GM12878 (cell line): ENCODE measurements at regions not wholly inside any gene's neighbourhood (a gene's known extent, or its start where the extent isn't known, plus 50 kb on each side); places are given as distances from the start of the nearest gene placed in this dataset.
A peak's percentile ranks its signal among the peaks of the same experiment; 100 is the strongest.
"Not testable (repeated sequence)": the region's sequence is repeated elsewhere in the genome, so short reads cannot be mapped to it uniquely, and the experiment has no call there.

Experiments
- ATAC-seq: fragments of 200-7000 bp; cut with Tn5 transposase; 3 replicates; pipeline ENCODE4 v1.9.1; 2020; ENCODE audit warnings: mild to moderate bottlenecking, moderate library complexity
- BruUV-seq: library from RNA; stranded (reverse); fragments of 400-500 nt; replicated peaks from 2 replicates; lab custom pipeline; 2021; lab: Mats Ljungman, UMichigan
- CTCF ChIA-PET: fragments of 300-600 bp; sonication (Branson Sonifier 250); formaldehyde crosslinking; extraction: SDS; loops from one replicate; lab custom pipeline; 2021; ENCODE audit warnings: inconsistent platforms; lab: Yijun Ruan, JAX
- POLR2A ChIA-PET: fragments of 350-600 bp; formaldehyde crosslinking; extraction: SDS; loops from one replicate; lab custom pipeline; 2021; ENCODE audit warnings: inconsistent platforms; lab: Charles Lee
- RAD21 ChIA-PET: fragments of 300-600 bp; sonication (Branson Sonifier 250); formaldehyde crosslinking; loops from one replicate; lab custom pipeline; 2023; ENCODE audit warnings: antibody characterized with exemption; ENCODE audit not compliant: unreplicated experiment; lab: Charles Lee
- SMC1A ChIA-PET: fragments of 300-600 bp; sonication (Branson Sonifier 250); formaldehyde crosslinking; loops from one replicate; lab custom pipeline; 2023; ENCODE audit not compliant: unreplicated experiment, uncharacterized antibody; lab: Charles Lee
- DNase-seq: peaks from one replicate; pipeline ENCODE4 v3.0.0-alpha.2; 2011; ENCODE audit warnings: low read depth, low spot score
- FAIRE-seq: peaks from 3 replicates; lab custom pipeline; 2011; peaks lifted over from hg19 to GRCh38; lab: Jason Lieb, UNC
- H2AFZ ChIP-seq: 2 replicates; pipeline ENCODE4 v1.6.0; 2011; ENCODE audit warnings: low read depth, low read length, control low read depth; ENCODE audit not compliant: control insufficient read depth
- H3K27ac ChIP-seq: 2 replicates; pipeline ENCODE4 v1.5.1; 2011; ENCODE audit warnings: control low read depth; ENCODE audit not compliant: control insufficient read depth, insufficient read depth
- H3K27me3 ChIP-seq, 2 experiments: replicated peaks in 1 of 2; 2 replicates each; pipeline versions ENCODE4 v1.6.0 to v1.6.1; 2011; ENCODE audit warnings: low read length in 1 of 2; ENCODE audit not compliant: control insufficient read depth in 2 of 2, insufficient read depth in 2 of 2
- H3K36me3 ChIP-seq, 2 experiments: 2 replicates each; pipeline ENCODE4 v1.5.1; 2011; ENCODE audit warnings: low read length in 1 of 2; ENCODE audit not compliant: control insufficient read depth in 2 of 2, insufficient read depth in 2 of 2
- H3K4me1 ChIP-seq: 2 replicates; pipeline ENCODE4 v1.6.1; 2011; ENCODE audit warnings: mild to moderate bottlenecking, low read length, moderate library complexity, mixed read lengths; ENCODE audit not compliant: control insufficient read depth, insufficient read depth
- H3K4me2 ChIP-seq: 2 replicates; pipeline ENCODE4 v1.6.0; 2011; ENCODE audit warnings: control low read depth; ENCODE audit not compliant: control insufficient read depth, insufficient read depth
- H3K4me3 ChIP-seq: fragments of 200-600 bp; sonication (generic); 2 replicates; pipeline ENCODE4 v1.5.1; 2016
- H3K79me2 ChIP-seq: 2 replicates; pipeline ENCODE4 v1.6.0; 2011; ENCODE audit warnings: low read length; ENCODE audit not compliant: control insufficient read depth, insufficient read depth
- H3K9ac ChIP-seq: 2 replicates; pipeline ENCODE4 v1.8.0; 2011; ENCODE audit warnings: low read length, control low read depth, mixed read lengths; ENCODE audit not compliant: control insufficient read depth, insufficient read depth
- H3K9me3 ChIP-seq: replicated peaks from 3 replicates; pipeline ENCODE4 v1.5.1; 2011; ENCODE audit warnings: mild to moderate bottlenecking, low read length; ENCODE audit not compliant: control insufficient read depth, insufficient read depth
- H4K20me1 ChIP-seq: 2 replicates; pipeline ENCODE4 v1.6.0; 2011; ENCODE audit not compliant: control insufficient read depth, insufficient read depth
- BHLHE40 ChIP-seq, 2 experiments: fragments of 450-650 bp in 1 of 2; IDR thresholded peaks; 2 replicates each; pipeline ENCODE4 v1.6.1; 2011 to 2017; ENCODE audit warnings: low read depth in 2 of 2, borderline replicate concordance in 1 of 2, improper control_type of control experiment in 1 of 2, low read length in 1 of 2, mild to moderate bottlenecking in 1 of 2
- HDAC6 ChIP-seq: fragments of 200-600 bp; sonication (generic); IDR thresholded peaks from one replicate; pipeline ENCODE4 v1.8.0; 2017; ENCODE audit warnings: antibody characterized with exemption; ENCODE audit not compliant: unreplicated experiment
- JUNB ChIP-seq: IDR thresholded peaks from 2 replicates; pipeline ENCODE4 v1.6.1; 2016; ENCODE audit warnings: antibody characterized with exemption, mild to moderate bottlenecking
- NFYA ChIP-seq: IDR thresholded peaks from 2 replicates; pipeline ENCODE4 v1.6.1; 2011; ENCODE audit warnings: low read depth, mild to moderate bottlenecking, low read length, improper control_type of control experiment, borderline replicate concordance
- RAD21 ChIP-seq: IDR thresholded peaks from 2 replicates; pipeline ENCODE4 v1.6.1; 2011; ENCODE audit warnings: mild to moderate bottlenecking, low read depth, low read length, moderate library complexity; ENCODE audit not compliant: insufficient read depth
- RFX5 ChIP-seq: IDR thresholded peaks from 2 replicates; pipeline ENCODE4 v1.6.1; 2011; ENCODE audit warnings: low read depth, low read length, improper control_type of control experiment
- SREBF2 ChIP-seq: IDR thresholded peaks from 2 replicates; pipeline ENCODE4 v1.6.1; 2012; ENCODE audit warnings: mild to moderate bottlenecking, low read length
- TCF3 ChIP-seq: IDR thresholded peaks from 2 replicates; pipeline ENCODE4 v1.6.1; 2012; ENCODE audit warnings: low read depth, mild to moderate bottlenecking, low read length, borderline replicate concordance; ENCODE audit not compliant: insufficient read depth
- WGBS: methylation state at CpG from one replicate; pipeline ENCODE4 v1.1.6; 2016; ENCODE audit warnings: low lambda C conversion rate; ENCODE audit not compliant: insufficient replicate concordance, insufficient coverage; ENCODE audit errors: missing lambda C conversion rate; 5-methylcytosine and 5-hydroxymethylcytosine counted together
- in situ Hi-C: fragments of 300-500 bp; cut with MboI; formaldehyde crosslinking; loops from 9 replicates; pipeline ENCODE4 v1.14.3; 2018; ENCODE audit warnings: mixed read lengths
- intact Hi-C: fragments of 100-400 bp; cut with micrococcal nuclease; formaldehyde crosslinking; loops from one replicate; pipeline ENCODE4 v1.14.2; 2022; ENCODE audit not compliant: unreplicated experiment
- TF ChIP-seq, protein P1 (sequence below): fragments of 450-650 bp; IDR thresholded peaks from 2 replicates; pipeline ENCODE4 v1.6.1; 2017; ENCODE audit warnings: antibody characterized with exemption, mild to moderate bottlenecking, moderate library complexity

DNA sequence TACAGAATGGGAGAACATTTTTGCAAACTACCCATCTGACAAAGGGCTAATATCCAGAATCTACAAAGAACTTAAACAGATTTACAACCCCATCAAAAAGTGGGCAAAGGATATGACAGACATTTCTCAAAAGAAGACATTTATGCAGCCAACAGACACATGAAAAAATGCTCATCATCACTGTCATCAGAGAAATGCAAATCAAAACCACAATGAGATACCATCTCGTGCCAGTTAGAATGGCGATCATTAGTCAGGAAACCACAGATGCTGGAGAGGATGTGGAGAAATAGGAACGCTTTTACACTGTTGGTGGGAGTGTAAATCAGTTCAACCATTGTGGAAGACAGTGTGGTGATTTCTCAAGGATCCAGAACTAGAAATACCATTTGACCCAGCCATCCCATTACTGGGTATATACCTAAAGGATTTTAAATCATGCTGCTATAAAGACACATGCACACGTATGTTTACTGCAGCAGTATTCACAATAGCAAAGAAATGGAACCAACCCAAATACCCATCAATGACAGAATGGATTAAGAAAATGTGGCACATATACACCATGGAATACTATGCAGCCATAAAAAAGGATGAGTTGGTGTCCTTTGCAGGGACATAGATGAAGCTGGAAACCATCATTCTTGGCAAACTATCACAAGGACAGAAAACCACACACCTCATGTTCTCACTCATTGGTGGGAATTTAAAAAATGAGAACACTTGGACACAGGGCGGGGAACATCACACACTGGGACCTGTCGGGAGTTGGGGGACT, 317.7 kb upstream of the THBS1 start:
- BruUV-seq, H3K27ac ChIP-seq, H3K4me2 ChIP-seq, ATAC-seq, H4K20me1 ChIP-seq, intact Hi-C loops, H3K27me3 ChIP-seq, H3K4me3 ChIP-seq, H3K9ac ChIP-seq, H3K9me3 ChIP-seq, SMC1A ChIA-PET, FAIRE-seq, in situ Hi-C loops, DNase-seq, H3K36me3 ChIP-seq, CTCF ChIA-PET, RAD21 ChIA-PET, POLR2A ChIA-PET, H3K4me1 ChIP-seq, H2AFZ ChIP-seq, H3K79me2 ChIP-seq: not testable (repeated sequence)
- WGBS, result 20% methylated on average over 6 of the region's 6 CpGs
- TF ChIP-seq BHLHE40 (IDR thresholded peaks at IDR 0.05; ENCODE audit: borderline replicate concordance in 1 of 2, low read depth in 2 of 2, low read length in 1 of 2), result peak in 1 of 2 experiments; percentile 65; a peak in 2 of 4 replicates

DNA sequence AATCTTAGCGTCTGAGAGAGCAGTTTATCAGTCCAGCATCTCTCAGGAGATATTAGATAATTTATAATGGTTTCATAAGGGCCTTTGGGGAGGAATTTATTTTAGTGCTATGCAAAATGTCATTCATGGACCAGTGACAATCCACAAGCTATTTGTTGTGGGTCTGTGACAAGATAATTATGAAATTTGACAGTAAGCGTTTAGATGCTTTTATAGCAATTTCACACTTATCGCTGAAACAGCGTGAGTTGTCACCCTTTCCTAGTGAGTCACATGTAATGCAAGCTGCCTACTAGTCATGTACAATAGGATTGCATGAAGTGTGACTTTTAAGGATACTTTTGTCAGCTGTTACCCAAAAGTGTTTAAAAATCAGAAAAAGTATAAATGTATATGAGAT, 315.6 kb upstream of the THBS1 start:
- DNase-seq, result no peak
- Histone ChIP-seq H3K27me3 (no peaks in the 10 kb centered on the region), H3K27ac (no peak overlapping the region), H4K20me1 (no peaks in the 10 kb centered on the region), H2AFZ (no peak overlapping the region), H3K4me3 (no peak overlapping the region), H3K36me3 (no peaks in the 10 kb centered on the region), H3K9ac (no peak overlapping the region), H3K4me1 (no peaks in the 10 kb centered on the region), H3K4me2 (no peak overlapping the region), H3K9me3 (no peaks in the 10 kb centered on the region), H3K79me2 (no peaks in the 10 kb centered on the region)
- RAD21 ChIA-PET, result no interaction called here
- intact Hi-C loops, result no loop called here
- SMC1A ChIA-PET, result no interaction called here
- 71% methylated on average over 4 of the region's 4 CpGs for WGBS
- ATAC-seq, result no peak
- in situ Hi-C loops, result no loop called here
- CTCF ChIA-PET, result no interaction called here
- POLR2A ChIA-PET, result interaction anchor here (0.6 kb wide), 1 partner anchor 1367 kb away, joined by 4 read pairs; no protein-coding TSS in a partner anchor
- no peak for FAIRE-seq
- no TSS peak for BruUV-seq
- TF ChIP-seq SREBF2, result no peak
- TF ChIP-seq, protein P1, sequence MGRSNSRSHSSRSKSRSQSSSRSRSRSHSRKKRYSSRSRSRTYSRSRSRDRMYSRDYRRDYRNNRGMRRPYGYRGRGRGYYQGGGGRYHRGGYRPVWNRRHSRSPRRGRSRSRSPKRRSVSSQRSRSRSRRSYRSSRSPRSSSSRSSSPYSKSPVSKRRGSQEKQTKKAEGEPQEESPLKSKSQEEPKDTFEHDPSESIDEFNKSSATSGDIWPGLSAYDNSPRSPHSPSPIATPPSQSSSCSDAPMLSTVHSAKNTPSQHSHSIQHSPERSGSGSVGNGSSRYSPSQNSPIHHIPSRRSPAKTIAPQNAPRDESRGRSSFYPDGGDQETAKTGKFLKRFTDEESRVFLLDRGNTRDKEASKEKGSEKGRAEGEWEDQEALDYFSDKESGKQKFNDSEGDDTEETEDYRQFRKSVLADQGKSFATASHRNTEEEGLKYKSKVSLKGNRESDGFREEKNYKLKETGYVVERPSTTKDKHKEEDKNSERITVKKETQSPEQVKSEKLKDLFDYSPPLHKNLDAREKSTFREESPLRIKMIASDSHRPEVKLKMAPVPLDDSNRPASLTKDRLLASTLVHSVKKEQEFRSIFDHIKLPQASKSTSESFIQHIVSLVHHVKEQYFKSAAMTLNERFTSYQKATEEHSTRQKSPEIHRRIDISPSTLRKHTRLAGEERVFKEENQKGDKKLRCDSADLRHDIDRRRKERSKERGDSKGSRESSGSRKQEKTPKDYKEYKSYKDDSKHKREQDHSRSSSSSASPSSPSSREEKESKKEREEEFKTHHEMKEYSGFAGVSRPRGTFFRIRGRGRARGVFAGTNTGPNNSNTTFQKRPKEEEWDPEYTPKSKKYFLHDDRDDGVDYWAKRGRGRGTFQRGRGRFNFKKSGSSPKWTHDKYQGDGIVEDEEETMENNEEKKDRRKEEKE, result no peak
- no peak for TF ChIP-seq RFX5
- TF ChIP-seq RAD21, result no peak
- no peak for TF ChIP-seq NFYA
- TF ChIP-seq TCF3, result no peak
- no peak for TF ChIP-seq HDAC6
- no peak for TF ChIP-seq JUNB
